ENCODE measurements at regions not wholly inside any gene's neighbourhood (a gene's known extent, or its start where the extent isn't known, plus 50 kb on each side); places are given as distances from the start of the nearest gene placed in this dataset.

- no peak overlapping the region for H3K4me2 ChIP-seq (ENCODE audit: insufficient read depth, low read length)
- H3K27ac ChIP-seq (ENCODE audit: extremely low read depth, low read depth, low read length): no peak overlapping the region
- in situ Hi-C loops (cut with MboI) (no loop called here), intact Hi-C loops (cut with micrococcal nuclease) (no loop called here)
- peak in 1 of 4 experiments; percentile 23 for DNase-seq (ENCODE audit: extremely low read depth in 1 of 4, low spot score in 3 of 4)
- no peaks in the 10 kb centered on the region for H3K9me3 ChIP-seq (replicated peaks; ENCODE audit: control insufficient read depth, insufficient read depth, low read depth, low read length)
- H3K4me1 ChIP-seq (replicated peaks in 1 of 2; ENCODE audit: control insufficient read depth in 2 of 2, insufficient read depth in 2 of 2, low read length in 2 of 2): peaks cover 6 to 10% of the 10 kb centered on the region in 2 experiments
- H3K36me3 ChIP-seq (ENCODE audit: control insufficient read depth, insufficient read depth, low read length): no peaks in the 10 kb centered on the region
- no peaks in the 10 kb centered on the region for H3K79me2 ChIP-seq (ENCODE audit: control insufficient read depth, insufficient read depth, low read length)
- BruUV-seq (replicated peaks): no TSS peak
- peaks cover 27 to 69% of the 10 kb centered on the region in 2 experiments for H3K27me3 ChIP-seq (ENCODE audit: control insufficient read depth in 2 of 2, insufficient read depth in 2 of 2, low read length in 2 of 2)
- no peak overlapping the region for H3K9ac ChIP-seq (ENCODE audit: insufficient read depth in 1 of 2, low read depth in 2 of 2, low read length in 2 of 2)
- no peak for ATAC-seq
- no peak for FAIRE-seq
- H3K9me1 ChIP-seq (ENCODE audit: control insufficient read depth, insufficient read depth, low read length): no peaks in the 10 kb centered on the region
- no peak overlapping the region for H3K4me3 ChIP-seq
- ChIA-PET POLR2A (no interaction called here), CTCF (ENCODE audit: low intra/inter-chr PET ratio) (no interaction called here)
- 11% methylated on average over 23 of the region's 23 CpGs for WGBS (ENCODE audit: insufficient coverage, low coverage, missing lambda C conversion rate)
- peaks cover 4% of the 10 kb centered on the region; the same call in 1 of the 2 replicates for H4K20me1 ChIP-seq (replicated peaks; ENCODE audit: control insufficient read depth, insufficient read depth, low read length)
- no peak overlapping the region for H2AFZ ChIP-seq (ENCODE audit: low read depth, low read length)
- TF ChIP-seq BMI1 (IDR thresholded peaks at IDR 0.05; ENCODE audit: low read length) (no peak), ZFPM2 (CRISPR knock-in tag; IDR thresholded peaks at IDR 0.05) (no peak), MAX (CRISPR knock-in tag; IDR thresholded peaks at IDR 0.05) (no peak), CREBBP (IDR thresholded peaks at IDR 0.05; ENCODE audit: low read depth, low read length) (no peak), AFF1 (IDR thresholded peaks at IDR 0.05; ENCODE audit: low read depth in 1 of 2, partially characterized antibody in 2 of 2) (no peak), MNT (conservative IDR thresholded peaks at IDR 0.05) (no peak), PYGO2 (tag; IDR thresholded peaks at IDR 0.05) (no peak), POLR3G (IDR thresholded peaks at IDR 0.05; ENCODE audit: extremely low read depth, insufficient read length, insufficient replicate concordance) (no peak), ZNF175 (CRISPR knock-in tag; IDR thresholded peaks at IDR 0.05; ENCODE audit: low read depth) (no peak), MEF2A (IDR thresholded peaks at IDR 0.05; ENCODE audit: control insufficient read depth, low read depth, low read length) (peak; percentile 82), NELFE (IDR thresholded peaks at IDR 0.05; ENCODE audit: insufficient read depth, insufficient read length) (no peak), ZNF280A (IDR thresholded peaks at IDR 0.05; ENCODE audit: low read depth, partially characterized antibody) (no peak), TEAD4 (IDR thresholded peaks at IDR 0.05; ENCODE audit: low read length) (peak; percentile 62), TEAD4 (CRISPR knock-in tag; IDR thresholded peaks at IDR 0.05; ENCODE audit: borderline replicate concordance) (no peak)
These were observed 103.1 kb upstream of the TLE3 start for GRCh38 chr15:70200511-70201424.
